OCI-LY7 (cell line): ENCODE measurements at regions not wholly inside any gene's neighbourhood (a gene's known extent, or its start where the extent isn't known, plus 50 kb on each side); places are given as distances from the start of the nearest gene placed in this dataset.

Experiments used
- CTCF ChIP-seq: fragments of 200-600 bp; sonication (generic); conservative IDR thresholded peaks from 2 replicates; pipeline ENCODE4 v1.5.1; 2014; ENCODE audit warnings: mild to moderate bottlenecking, antibody characterized with exemption, low read length, moderate library complexity, mixed read lengths
- EZH2phosphoT487 ChIP-seq: fragments of 200-600 bp; sonication (generic); IDR thresholded peaks from 2 replicates; pipeline ENCODE4 v1.6.1; 2018; ENCODE audit warnings: low read depth, borderline replicate concordance, mild to moderate bottlenecking, mixed run types, antibody characterized with exemption, low read length, moderate library complexity, mixed read lengths

DNA sequence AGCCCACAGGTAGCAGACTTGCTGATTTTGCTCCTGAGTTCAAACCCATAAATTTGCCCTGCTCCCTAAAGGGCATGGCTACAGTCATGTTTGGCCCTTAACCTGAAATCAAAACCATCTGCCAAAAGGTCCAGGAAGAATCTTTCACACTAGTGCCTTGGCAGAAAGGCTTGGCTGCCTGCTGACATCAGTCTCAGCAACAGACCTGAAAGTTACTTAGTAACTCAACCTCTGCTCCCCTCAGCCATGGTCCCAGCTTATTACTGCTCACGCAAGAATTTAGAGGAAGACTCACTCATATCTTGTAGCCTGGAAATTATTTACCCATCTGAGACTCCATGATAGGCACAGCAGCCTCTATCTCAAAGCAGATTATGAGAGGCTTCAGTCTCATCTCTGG, 98.0 kb upstream of the KIF2B start:
- no peak for TF ChIP-seq CTCF
- TF ChIP-seq EZH2phosphoT487: no peak
